OCI-LY7 (cell line): ENCODE measurements at regions not wholly inside any gene's neighbourhood (a gene's known extent, or its start where the extent isn't known, plus 50 kb on each side); places are given as distances from the start of the nearest gene placed in this dataset.

Experiments
- CTCF ChIP-seq: fragments of 200-600 bp; sonication (generic); conservative IDR thresholded peaks from 2 replicates; pipeline ENCODE4 v1.5.1; 2014; ENCODE audit warnings: mild to moderate bottlenecking, antibody characterized with exemption, low read length, moderate library complexity, mixed read lengths
- EZH2phosphoT487 ChIP-seq: fragments of 200-600 bp; sonication (generic); IDR thresholded peaks from 2 replicates; pipeline ENCODE4 v1.6.1; 2018; ENCODE audit warnings: low read depth, borderline replicate concordance, mild to moderate bottlenecking, mixed run types, antibody characterized with exemption, low read length, moderate library complexity, mixed read lengths

DNA sequence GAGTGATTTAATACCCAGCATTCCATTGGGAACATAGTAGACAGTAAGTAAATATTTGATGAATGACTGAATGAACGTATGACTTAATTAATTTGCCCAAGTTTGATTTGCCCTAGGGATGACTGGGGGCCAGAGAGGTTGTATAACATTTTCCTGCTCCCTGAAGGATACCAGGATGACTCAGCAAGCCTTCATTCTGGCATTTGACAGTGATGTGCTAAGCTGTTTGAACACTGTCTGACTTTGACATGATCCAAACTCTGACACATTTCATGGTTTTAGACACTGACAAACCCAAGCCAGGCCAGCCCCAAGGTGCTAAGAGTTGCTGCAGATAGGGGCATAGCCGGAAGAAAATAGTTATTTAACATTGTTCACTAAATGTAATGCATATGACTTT lies 53.4 kb upstream of the KLF12 start:
- no peak for TF ChIP-seq CTCF
- TF ChIP-seq EZH2phosphoT487 = no peak
